ENCODE measurements at regions not wholly inside any gene's neighbourhood (a gene's known extent, or its start where the extent isn't known, plus 50 kb on each side); places are given as distances from the start of the nearest gene placed in this dataset.

GRCh38 chr14:46198676-46199075 is 452.9 kb downstream of the RPL10L start:
- Histone ChIP-seq H3K27ac (no peak overlapping the region), H3K4me1 (replicated peaks in 1 of 2) (no peaks in the 10 kb centered on the region), H3K4me3 (no peak overlapping the region), H3K9me3 (replicated peaks in 1 of 3) (peaks cover 0 to 3% (median 0%) of the 10 kb centered on the region in 3 donors), H3K36me3 (replicated peaks in 1 of 2) (no peaks in the 10 kb centered on the region), H3K27me3 (no peaks in the 10 kb centered on the region)
- 64 to 70% (median 67%) methylated on average over 2 of the region's 2 CpGs for WGBS, 4 donors
- intact Hi-C loops (cut with DNase I) = no loop called here
- DNase-seq = no peak
- TF ChIP-seq CTCF (IDR thresholded peaks at IDR 0.05) (no peak), POLR2A (IDR thresholded peaks at IDR 0.05) (no peak)

- H3K27me3 ChIP-seq = no peaks in the 10 kb centered on the region
- intact Hi-C loops (cut with DNase I) = no loop called here
- 72 to 90% (median 81%) methylated on average over 4 of the region's 4 CpGs for WGBS, 4 donors
- TF ChIP-seq CTCF (IDR thresholded peaks at IDR 0.05) = no peak
- TF ChIP-seq POLR2A (IDR thresholded peaks at IDR 0.05) = no peak
- no peak overlapping the region for H3K27ac ChIP-seq
- H3K36me3 ChIP-seq (replicated peaks in 1 of 2) = no peaks in the 10 kb centered on the region
- no peak for DNase-seq
- no peaks in the 10 kb centered on the region for H3K4me1 ChIP-seq (replicated peaks in 1 of 2)
- H3K4me3 ChIP-seq = no peak overlapping the region
- H3K9me3 ChIP-seq (replicated peaks in 1 of 3) = peaks cover 0 to 3% (median 0%) of the 10 kb centered on the region in 3 donors
These were observed 453.7 kb downstream of the RPL10L start for GRCh38 chr14:46197856-46198255.
